GM23248 (cell line): ENCODE measurements at regions not wholly inside any gene's neighbourhood (a gene's known extent, or its start where the extent isn't known, plus 50 kb on each side); places are given as distances from the start of the nearest gene placed in this dataset.

Experiments used
- EZH2 ChIP-seq: fragments of 200-600 bp; sonication (generic); IDR thresholded peaks from 2 replicates; pipeline ENCODE4 v1.6.1; 2018; ENCODE audit warnings: antibody characterized with exemption, mild to moderate bottlenecking; ENCODE audit not compliant: insufficient read depth, poor library complexity, severe bottlenecking
- EZH2phosphoT487 ChIP-seq: fragments of 200-600 bp; sonication (generic); IDR thresholded peaks from 2 replicates; pipeline ENCODE4 v1.6.1; 2018; ENCODE audit warnings: antibody characterized with exemption, moderate library complexity, mild to moderate bottlenecking, low read depth; ENCODE audit not compliant: insufficient read depth

GRCh38 chr2:75317316-75317715, 118.0 kb upstream of the TACR1 start:
- no peak for TF ChIP-seq EZH2
- no peak for TF ChIP-seq EZH2phosphoT487
